GM19239 (cell line): ENCODE measurements at regions not wholly inside any gene's neighbourhood (a gene's known extent, or its start where the extent isn't known, plus 50 kb on each side); places are given as distances from the start of the nearest gene placed in this dataset.
"Not testable (repeated sequence)": the region's sequence is repeated elsewhere in the genome, so short reads cannot be mapped to it uniquely, and the experiment has no call there.

Source experiments
- DNase-seq: peaks from one replicate; pipeline ENCODE4 v3.0.0; 2011; ENCODE audit warnings: low spot score; ENCODE audit not compliant: insufficient read length
- FAIRE-seq: peaks from 2 replicates; lab custom pipeline; 2011; peaks lifted over from hg19 to GRCh38; lab: Jason Lieb, UNC

DNA sequence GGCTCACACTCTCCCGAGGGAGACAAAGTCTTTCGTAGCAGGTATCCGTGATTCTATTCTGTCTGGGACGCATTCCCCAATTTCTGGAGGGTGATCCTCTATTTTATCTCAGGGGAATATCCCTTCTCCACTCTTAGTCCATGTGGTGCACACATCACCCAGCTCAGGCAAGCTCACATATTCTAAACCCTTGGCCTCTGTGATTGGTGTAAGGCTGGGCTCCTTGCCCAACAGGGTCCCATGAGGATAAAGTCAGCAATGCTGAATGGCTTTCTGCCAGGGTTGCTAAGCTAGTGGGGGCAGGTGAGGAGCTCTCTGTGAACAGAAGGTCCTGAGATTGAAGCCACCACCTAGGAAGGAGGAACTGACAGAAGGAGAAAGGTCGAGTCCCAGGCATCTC lies 137.2 kb downstream of the CDH26 start:
- no peak for DNase-seq
- FAIRE-seq = no peak

GRCh38 chr20:60096166-60096565 lies 137.9 kb downstream of the CDH26 start:
- DNase-seq (no peak), FAIRE-seq (no peak)

DNA sequence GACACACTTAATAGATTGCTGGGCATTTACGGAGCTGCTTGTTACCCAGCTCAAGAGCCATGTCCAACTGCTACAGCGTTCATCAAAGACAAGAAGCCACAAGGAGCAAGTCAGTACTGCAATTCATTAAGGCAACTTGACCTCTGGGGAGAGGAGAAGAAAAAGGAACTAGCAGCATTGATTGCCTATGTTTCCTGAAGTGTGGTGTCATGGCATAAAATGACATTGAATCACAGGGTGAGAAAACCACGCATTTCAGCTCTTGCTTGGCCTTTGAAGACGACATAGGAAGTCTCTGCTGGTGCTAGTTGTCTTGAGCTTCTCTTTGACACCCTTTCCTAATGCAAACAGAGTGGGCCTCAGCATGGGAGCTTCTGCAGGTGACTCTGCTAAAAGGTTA lies 139.1 kb downstream of the CDH26 start:
- no peak for FAIRE-seq
- no peak for DNase-seq

DNA sequence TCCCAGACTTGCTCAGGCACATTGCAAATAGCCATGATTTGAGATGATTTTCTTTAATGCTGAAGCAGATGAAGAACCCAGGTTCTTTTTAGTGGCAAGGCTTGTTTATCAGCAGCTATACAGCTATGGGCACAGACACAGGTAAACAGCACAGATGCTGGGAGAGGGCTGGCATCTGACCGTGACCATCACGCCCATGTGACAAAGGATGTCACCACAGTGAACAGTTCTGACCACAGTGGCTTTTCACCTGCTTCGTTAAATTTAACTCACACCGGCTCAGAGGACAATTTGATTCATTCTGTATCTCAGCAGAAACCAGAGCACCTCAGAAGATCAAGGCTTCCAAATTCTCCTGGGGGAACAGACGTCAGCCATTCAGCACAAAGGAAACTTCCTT lies 142.6 kb downstream of the CDH26 start:
- DNase-seq = no peak
- FAIRE-seq = no peak

GRCh38 chr20:60101201-60101890 lies 143.1 kb downstream of the CDH26 start:
- DNase-seq = no peak
- FAIRE-seq = no peak

DNA sequence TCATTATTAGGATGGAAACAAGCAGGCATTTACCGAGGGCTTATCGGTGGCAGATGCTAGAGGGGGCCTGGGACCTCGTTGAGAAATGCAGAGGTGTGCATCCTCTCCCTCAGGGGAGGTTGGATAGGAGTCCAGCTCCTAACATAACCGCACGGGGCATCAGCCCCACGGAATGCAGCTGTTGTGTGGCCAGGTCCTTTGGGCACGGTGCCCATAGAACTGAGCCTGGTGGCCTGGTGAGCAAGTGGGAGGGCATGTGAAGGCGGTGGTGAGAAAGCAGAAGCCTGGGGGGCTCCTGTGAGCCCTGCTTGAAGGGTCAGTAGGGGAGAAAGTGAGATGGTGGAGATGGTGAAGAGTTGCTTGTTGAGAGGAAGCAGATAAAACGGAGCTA lies 143.7 kb downstream of the CDH26 start:
- DNase-seq = no peak
- FAIRE-seq = no peak

- FAIRE-seq (no peak), DNase-seq (no peak)
Observed at GRCh38 chr20:60102665-60103210, 144.5 kb downstream of the CDH26 start.

GRCh38 chr20:60104993-60105803 lies 147.0 kb downstream of the CDH26 start:
- DNase-seq = no peak

DNA sequence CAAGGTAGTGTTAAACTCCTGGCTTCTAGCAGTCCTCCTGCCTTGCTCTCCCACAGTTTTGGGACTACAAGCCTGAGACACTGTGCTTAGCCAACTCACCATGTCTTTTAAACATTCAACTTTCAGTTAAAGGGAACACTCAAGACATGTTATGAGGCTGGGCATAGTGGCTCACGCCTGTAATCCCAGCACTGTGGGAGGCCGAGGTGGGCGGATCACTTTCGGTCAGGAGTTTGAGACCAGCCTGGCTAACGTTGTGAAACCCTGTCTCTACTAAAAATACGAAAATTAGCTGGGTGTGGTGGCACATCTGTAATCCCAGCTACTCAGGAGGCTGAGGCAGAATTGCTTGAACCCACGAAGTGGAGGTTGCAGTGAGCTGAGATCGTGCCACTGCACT lies 148.0 kb downstream of the CDH26 start:
- FAIRE-seq = not testable (repeated sequence)

More at GRCh38 chr20:60104993-60105803, 147.0 kb downstream of the CDH26 start:
- no peak for FAIRE-seq

DNA sequence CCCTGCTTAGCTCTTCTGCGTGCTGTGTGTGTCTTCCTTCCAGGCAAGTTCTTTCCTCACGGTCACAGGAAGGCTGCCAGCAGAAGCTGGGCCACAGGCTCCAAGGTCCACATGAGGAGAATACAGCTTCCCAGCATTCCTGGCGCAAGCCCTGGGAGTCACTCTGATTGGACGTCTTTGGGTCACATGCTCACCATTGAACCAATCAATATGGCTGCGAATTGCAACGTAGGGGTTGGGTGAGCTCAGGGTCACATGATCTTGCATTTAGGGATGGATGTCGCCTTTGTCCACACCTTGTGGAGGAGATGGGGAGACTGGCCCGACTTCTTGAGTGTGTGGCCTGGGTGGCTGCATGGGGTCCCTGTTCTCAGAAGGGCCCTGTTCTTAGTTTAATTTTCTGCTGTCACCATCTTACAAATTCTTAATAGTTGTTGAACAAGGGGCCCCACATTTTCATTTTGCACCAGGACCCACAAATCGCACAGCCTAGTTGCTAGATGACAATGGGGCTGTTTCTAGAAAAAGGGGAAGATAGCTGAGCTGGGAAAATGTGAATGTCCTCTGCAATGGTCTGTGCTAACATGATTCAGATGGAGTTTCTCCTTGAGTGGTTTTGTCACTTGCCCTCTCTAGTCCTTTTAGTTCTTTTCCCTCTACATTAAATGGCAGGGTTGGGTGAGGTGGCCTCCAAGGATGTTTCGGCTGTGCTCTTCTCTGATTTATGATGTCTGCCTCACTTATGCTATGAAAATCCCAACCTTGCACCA lies 149.6 kb downstream of the CDH26 start:
- DNase-seq (no peak), FAIRE-seq (no peak)

More for the DNA sequence above, 148.0 kb downstream of the CDH26 start:
- not testable (repeated sequence) for DNase-seq

GRCh38 chr20:60108397-60108796 lies 150.2 kb downstream of the CDH26 start:
- DNase-seq (no peak), FAIRE-seq (no peak)

- FAIRE-seq (no peak), DNase-seq (no peak)
Observed at GRCh38 chr20:60113024-60113724, 155.0 kb downstream of the CDH26 start.

DNA sequence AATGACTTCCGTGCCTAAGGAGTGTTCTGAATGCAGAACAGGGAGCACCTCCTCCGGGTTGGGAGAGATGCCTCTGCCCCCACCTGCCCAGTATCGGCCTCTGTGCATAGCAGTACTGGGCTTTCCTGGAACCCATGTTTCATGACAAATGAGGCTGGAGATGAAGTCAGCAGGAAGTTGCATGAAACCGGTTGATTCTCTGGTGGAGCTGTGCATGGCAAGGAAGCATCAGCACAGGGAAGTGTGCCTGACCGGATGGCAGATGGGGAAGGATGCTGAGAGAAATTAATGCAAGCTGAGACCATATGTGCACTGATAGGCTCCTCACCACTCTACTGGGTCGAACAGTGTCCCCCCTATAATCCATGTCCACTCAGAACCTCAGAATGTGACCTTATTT lies 155.5 kb downstream of the CDH26 start:
- FAIRE-seq (no peak), DNase-seq (no peak)

DNA sequence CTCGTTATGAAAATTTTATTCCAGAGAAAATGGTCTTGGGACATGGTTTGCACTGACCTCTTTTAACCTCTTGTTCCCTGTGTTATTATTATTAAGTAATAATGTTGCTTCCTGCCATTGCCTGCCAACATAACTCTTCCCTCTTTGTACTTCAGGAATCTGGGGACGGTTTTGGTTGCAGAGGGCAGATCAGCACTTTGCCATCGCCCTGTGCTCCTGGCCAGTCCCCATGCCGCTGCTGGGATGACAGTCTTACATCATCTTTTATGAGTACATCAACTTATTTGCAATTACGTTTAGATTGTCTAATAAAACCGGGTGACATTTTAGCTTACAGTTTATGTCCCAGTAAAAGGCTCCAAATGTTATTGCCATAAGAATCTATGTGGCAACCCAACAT lies 157.2 kb downstream of the CDH26 start:
- no peak for FAIRE-seq

GRCh38 chr20:60116128-60116909 lies 158.1 kb downstream of the CDH26 start:
- DNase-seq = no peak
- FAIRE-seq = peak; percentile 8

More for the DNA sequence above, 157.2 kb downstream of the CDH26 start:
- DNase-seq = no peak

- DNase-seq (no peak), FAIRE-seq (peak; percentile 56)
Observed at GRCh38 chr20:60117065-60117464, 158.8 kb downstream of the CDH26 start.

DNA sequence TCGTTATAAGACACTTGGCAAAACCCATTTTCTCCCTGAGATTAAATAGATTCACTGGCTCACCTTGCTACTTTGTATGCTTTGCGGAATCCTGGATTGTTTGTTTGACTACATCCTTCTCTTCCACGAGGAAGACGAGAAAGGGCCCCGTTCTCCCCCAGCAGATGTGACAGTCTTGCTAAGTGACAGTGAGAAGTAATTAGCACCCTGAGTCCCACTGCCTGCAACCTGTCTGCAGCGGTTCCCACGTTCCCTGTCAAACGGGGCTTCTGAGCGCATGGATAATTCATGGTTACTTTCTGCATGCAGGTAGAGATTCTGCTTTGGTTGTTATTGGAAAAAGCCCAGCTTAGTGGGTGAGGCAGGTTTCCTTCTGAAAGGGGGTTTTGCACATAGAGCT lies 163.7 kb downstream of the CDH26 start:
- no peak for DNase-seq
- FAIRE-seq = no peak

DNA sequence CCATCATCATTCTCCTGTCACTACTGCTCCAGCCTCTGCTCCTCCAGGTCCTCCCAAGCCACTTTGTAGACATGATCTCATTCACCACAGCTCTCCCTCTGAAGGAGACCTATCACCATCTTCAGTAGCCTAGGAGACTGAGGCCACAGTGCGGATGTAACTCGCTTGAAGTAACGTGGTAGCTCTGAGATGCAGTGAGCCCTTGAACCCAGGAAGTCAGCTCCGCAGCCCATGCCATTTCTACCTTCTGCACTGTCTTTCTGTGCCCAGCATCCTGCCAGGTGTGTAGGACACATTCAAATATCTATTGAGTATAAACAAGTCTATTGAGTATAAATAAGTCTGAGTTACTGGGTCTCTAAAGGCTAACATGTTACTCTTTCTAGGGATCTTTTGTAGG lies 164.4 kb downstream of the CDH26 start:
- FAIRE-seq (no peak), DNase-seq (no peak)

DNA sequence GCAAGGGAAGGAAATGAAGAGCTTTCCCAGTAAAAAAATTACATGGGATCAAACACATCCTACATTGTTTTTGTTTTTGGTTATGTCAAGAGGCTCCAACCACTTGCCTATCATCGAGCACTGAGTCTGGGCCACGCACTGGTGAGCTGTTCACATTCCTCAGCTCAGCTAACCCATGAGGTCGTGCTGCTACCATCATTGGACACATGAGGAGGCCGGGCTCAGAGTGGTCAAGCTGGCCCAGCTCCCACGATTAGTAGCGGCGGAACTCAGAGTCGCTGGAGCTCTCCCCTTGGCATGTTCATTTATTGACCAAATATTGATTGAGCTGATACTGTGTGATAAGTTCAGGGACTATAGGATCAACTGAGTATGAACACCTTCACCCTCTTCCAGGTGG lies 164.9 kb downstream of the CDH26 start:
- no peak for DNase-seq
- FAIRE-seq = no peak
